ENCODE measurements at regions not wholly inside any gene's neighbourhood (a gene's known extent, or its start where the extent isn't known, plus 50 kb on each side); places are given as distances from the start of the nearest gene placed in this dataset.

DNA sequence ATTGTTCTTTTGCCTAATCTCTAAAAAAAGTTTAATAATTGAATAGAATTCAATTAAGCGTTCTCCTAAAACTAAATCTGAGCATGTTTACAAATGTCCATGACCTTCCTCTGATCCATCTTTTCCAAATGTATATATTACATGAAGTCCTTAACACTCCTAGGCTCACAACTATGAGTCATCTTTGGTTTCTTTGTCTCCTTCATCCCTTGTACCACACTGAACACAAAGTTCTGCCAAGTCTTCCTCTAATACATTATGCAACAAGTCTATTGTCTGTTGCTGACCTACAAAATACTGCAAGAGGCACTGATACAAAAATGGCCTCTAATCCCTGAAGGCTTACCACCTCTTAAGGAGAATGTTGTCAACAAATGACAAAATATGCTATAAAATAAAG, 550.2 kb downstream of the PYDC2 start:
- Mint-ChIP-seq H3K9me3 (peaks cover 0 to 10% (median 4%) of the 10 kb centered on the region in 7 donors), H3K4me3 (no peak overlapping the region), H3K27ac (no peak overlapping the region), H3K36me3 (no peaks in the 10 kb centered on the region), H3K4me1 (no peaks in the 10 kb centered on the region), H3K27me3 (ENCODE audit: low read depth in 3 of 3) (no peaks in the 10 kb centered on the region)
- Histone ChIP-seq H3K27me3 (ENCODE audit: control insufficient read depth in 2 of 2, insufficient read depth in 2 of 2, low read length in 2 of 2) (no peaks in the 10 kb centered on the region), H3K27ac (ENCODE audit: low read depth in 1 of 2, low read length in 2 of 2) (no peak overlapping the region), H3K9ac (ENCODE audit: insufficient read depth, low read length, poor library complexity, severe bottlenecking) (no peak overlapping the region), H2AFZ (ENCODE audit: insufficient read depth, low read depth, low read length, poor library complexity, severe bottlenecking) (no peak overlapping the region), H3K36me3 (replicated peaks in 1 of 2; ENCODE audit: control insufficient read depth in 1 of 2, insufficient read depth in 2 of 2, low read length in 2 of 2) (no peaks in the 10 kb centered on the region), H4K20me1 (ENCODE audit: insufficient read depth, low read length) (no peaks in the 10 kb centered on the region), H3K4me1 (ENCODE audit: control insufficient read depth in 1 of 2, insufficient read depth in 2 of 2, low read length in 2 of 2) (no peaks in the 10 kb centered on the region), H3K9me3 (replicated peaks in 1 of 2; ENCODE audit: control insufficient read depth in 1 of 2, insufficient read depth in 1 of 2, low read length in 2 of 2) (peaks cover 0 to 5% of the 10 kb centered on the region in 2 donors), H3K79me2 (ENCODE audit: insufficient read depth, low read length) (no peaks in the 10 kb centered on the region), H3K4me3 (replicated peaks in 1 of 3; ENCODE audit: low read depth in 2 of 3, low read length in 3 of 3) (no peak overlapping the region), H3K4me2 (replicated peaks; ENCODE audit: extremely low read depth, low read length, poor library complexity, severe bottlenecking) (no peak overlapping the region)
- DNase-seq: no peak
- intact Hi-C loops (cut with micrococcal nuclease): no loop called here
- WGBS (ENCODE audit: insufficient coverage): no CpG with 5 or more reads among the region's 1 CpG
- TF ChIP-seq, protein P1, sequence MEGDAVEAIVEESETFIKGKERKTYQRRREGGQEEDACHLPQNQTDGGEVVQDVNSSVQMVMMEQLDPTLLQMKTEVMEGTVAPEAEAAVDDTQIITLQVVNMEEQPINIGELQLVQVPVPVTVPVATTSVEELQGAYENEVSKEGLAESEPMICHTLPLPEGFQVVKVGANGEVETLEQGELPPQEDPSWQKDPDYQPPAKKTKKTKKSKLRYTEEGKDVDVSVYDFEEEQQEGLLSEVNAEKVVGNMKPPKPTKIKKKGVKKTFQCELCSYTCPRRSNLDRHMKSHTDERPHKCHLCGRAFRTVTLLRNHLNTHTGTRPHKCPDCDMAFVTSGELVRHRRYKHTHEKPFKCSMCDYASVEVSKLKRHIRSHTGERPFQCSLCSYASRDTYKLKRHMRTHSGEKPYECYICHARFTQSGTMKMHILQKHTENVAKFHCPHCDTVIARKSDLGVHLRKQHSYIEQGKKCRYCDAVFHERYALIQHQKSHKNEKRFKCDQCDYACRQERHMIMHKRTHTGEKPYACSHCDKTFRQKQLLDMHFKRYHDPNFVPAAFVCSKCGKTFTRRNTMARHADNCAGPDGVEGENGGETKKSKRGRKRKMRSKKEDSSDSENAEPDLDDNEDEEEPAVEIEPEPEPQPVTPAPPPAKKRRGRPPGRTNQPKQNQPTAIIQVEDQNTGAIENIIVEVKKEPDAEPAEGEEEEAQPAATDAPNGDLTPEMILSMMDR (IDR thresholded peaks at IDR 0.05): no peak

DNA sequence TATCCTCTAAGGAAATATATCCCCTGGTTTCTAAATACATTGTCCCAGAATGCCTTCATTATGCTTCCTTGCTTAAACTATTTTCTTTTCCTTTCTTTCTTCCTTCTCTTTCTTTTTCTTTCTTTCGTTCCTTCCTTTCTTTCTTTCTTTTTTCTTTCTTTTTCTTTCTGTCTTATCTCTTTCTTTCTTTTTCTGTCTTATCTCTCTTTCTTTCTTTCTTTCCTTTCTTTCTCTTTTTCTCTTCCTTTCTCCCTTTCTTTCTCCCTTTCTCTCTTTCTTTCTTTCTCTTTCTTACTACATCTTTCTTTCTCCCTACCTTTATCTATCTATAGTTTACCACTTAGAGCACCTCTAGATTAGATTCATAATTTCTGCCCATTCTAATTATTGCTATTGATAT, 552.1 kb downstream of the PYDC2 start:
- H3K9me3 Mint-ChIP-seq: peaks cover 0 to 8% (median 4%) of the 10 kb centered on the region in 7 donors
- Histone ChIP-seq H3K4me3 (replicated peaks in 1 of 3; ENCODE audit: low read depth in 2 of 3, low read length in 3 of 3) (no peak overlapping the region), H3K27me3 (ENCODE audit: control insufficient read depth in 2 of 2, insufficient read depth in 2 of 2, low read length in 2 of 2) (no peaks in the 10 kb centered on the region), H4K20me1 (ENCODE audit: insufficient read depth, low read length) (no peaks in the 10 kb centered on the region), H3K4me2 (replicated peaks; ENCODE audit: extremely low read depth, low read length, poor library complexity, severe bottlenecking) (no peak overlapping the region), H3K9ac (ENCODE audit: insufficient read depth, low read length, poor library complexity, severe bottlenecking) (no peak overlapping the region), H3K27ac (ENCODE audit: low read depth in 1 of 2, low read length in 2 of 2) (no peak overlapping the region), H3K79me2 (ENCODE audit: insufficient read depth, low read length) (no peaks in the 10 kb centered on the region), H3K9me3 (replicated peaks in 1 of 2; ENCODE audit: control insufficient read depth in 1 of 2, insufficient read depth in 1 of 2, low read length in 2 of 2) (peaks cover 0 to 5% of the 10 kb centered on the region in 2 donors), H3K36me3 (replicated peaks in 1 of 2; ENCODE audit: control insufficient read depth in 1 of 2, insufficient read depth in 2 of 2, low read length in 2 of 2) (no peaks in the 10 kb centered on the region), H2AFZ (ENCODE audit: insufficient read depth, low read depth, low read length, poor library complexity, severe bottlenecking) (no peak overlapping the region), H3K4me1 (ENCODE audit: control insufficient read depth in 1 of 2, insufficient read depth in 2 of 2, low read length in 2 of 2) (no peaks in the 10 kb centered on the region)
- no peaks in the 10 kb centered on the region for H3K27me3 Mint-ChIP-seq (ENCODE audit: low read depth in 3 of 3)
- no peak overlapping the region for H3K27ac Mint-ChIP-seq
- intact Hi-C loops (cut with micrococcal nuclease): no loop called here
- TF ChIP-seq, protein P1 (IDR thresholded peaks at IDR 0.05): no peak
- H3K4me1 Mint-ChIP-seq: no peaks in the 10 kb centered on the region
- no peak overlapping the region for H3K4me3 Mint-ChIP-seq
- no peak for DNase-seq
- no peaks in the 10 kb centered on the region for H3K36me3 Mint-ChIP-seq
- 100% methylated on average over 1 of the region's 1 CpG for WGBS (ENCODE audit: insufficient coverage)

Measured in CD14-positive monocyte (primary cell).